Hematopoietic multipotent progenitor cell treated with erythropoietin and hydrocortisone succinate and interleukin-3 and kit ligand, for 8 days (in vitro differentiated cells): ENCODE measurements at regions not wholly inside any gene's neighbourhood (a gene's known extent, or its start where the extent isn't known, plus 50 kb on each side); places are given as distances from the start of the nearest gene placed in this dataset.
A peak's percentile ranks its signal among the peaks of the same experiment; 100 is the strongest.
"Not testable (repeated sequence)": the region's sequence is repeated elsewhere in the genome, so short reads cannot be mapped to it uniquely, and the experiment has no call there.

Experiments
- DNase-seq: peaks from one replicate; pipeline ENCODE4 v3.0.0-alpha.2; 2015

DNA sequence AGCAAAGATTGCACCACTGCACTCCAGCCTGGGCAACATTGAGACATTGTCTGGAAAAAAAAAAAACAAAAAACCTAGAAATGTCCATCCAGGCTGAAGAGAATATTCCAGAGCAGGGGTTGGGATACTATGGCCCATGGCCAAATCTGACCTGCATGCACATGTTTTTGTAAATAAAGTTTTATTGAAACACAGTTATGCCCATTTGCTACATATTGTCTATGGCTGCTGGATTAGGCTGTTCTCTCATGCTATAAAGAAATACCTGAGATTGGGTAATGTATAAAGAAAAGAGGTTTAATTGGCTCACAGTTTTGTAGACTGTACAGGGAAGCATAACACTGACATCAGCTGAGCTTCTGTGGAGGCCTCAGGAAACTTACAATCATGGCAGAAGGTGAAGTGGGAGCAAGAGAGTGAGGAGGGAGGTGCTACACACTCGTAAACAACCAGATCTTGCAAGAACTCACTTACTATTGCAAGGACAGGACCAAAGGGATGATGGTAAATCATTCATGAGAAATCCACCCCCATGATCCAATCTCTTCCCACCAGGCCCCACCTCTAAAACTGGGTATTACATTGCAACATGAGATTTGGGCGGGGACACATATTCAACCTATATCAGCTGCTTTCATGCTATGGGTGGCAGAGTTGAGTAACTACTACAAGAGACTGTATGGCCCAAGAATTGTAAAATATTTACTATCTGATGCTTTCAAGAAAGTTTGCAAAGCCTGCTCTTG is 137.8 kb upstream of the ROPN1B start:
- DNase-seq: not testable (repeated sequence)

GRCh38 chr3:125835562-125835961 is 133.4 kb upstream of the ROPN1B start:
- DNase-seq: not testable (repeated sequence)

GRCh38 chr3:125836011-125836551 is 132.9 kb upstream of the ROPN1B start:
- peak; percentile 12 for DNase-seq

DNA sequence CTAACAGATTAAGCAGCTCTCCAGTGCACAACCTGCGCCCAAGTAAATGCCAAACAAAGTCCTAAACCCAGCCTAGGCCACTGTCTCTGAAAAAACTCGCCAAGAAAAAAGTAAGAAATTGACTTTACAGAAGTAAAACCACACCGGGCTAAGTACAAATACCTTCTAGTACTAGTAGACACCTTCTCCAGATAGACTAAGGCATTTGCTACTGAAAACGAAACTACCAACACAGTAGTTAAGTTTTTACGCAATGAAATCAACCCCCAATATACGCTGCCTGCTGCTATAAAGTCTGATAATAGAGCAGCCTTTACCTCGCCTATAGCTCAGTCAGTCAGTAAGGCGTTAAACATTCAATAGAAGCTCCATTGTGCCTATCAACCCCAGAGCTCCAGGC is 132.2 kb upstream of the ROPN1B start:
- DNase-seq: not testable (repeated sequence)

DNA sequence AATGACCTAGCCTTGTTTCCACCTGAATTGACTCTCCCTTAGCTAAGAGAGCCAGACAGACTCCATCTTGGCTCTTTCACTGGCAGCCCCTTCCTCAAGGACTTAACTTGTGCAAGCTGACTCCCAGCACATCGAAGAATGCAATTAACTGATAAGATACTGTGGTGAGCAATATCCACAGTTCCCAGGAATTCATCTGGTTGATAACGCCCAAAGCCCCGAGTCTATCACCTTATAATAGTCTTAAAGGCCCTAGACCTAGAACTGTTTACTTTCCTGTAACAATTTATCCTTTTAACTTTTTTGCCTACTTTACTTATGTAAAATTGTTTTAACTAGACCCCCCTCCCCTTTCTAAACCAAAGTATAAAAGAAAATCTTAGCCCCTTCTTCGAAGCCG is 130.1 kb upstream of the ROPN1B start:
- DNase-seq: not testable (repeated sequence)

DNA sequence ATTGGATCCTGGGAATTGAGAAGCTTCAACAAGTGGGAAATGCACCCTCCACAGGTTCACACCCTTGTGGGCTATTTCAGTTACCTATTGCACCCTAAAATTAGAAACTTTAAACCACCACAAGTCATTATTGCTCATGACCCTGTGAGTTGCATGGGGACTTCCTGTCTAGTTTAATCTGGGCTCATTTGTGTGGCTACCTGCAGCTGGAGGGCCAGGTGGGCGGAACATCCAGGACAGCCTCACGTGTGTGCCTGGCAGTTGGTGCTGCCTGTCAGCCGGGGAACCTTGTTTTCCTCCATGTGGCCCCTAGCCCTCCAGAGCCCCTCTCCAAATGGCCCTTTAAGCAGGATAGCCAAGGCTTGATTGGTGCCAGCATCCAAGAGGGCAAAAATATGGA is 128.5 kb upstream of the ROPN1B start:
- not testable (repeated sequence) for DNase-seq

GRCh38 chr3:125847966-125848365 is 121.0 kb upstream of the ROPN1B start:
- not testable (repeated sequence) for DNase-seq

- not testable (repeated sequence) for DNase-seq
Measured at GRCh38 chr3:125855006-125855405, 114.0 kb upstream of the ROPN1B start.

DNA sequence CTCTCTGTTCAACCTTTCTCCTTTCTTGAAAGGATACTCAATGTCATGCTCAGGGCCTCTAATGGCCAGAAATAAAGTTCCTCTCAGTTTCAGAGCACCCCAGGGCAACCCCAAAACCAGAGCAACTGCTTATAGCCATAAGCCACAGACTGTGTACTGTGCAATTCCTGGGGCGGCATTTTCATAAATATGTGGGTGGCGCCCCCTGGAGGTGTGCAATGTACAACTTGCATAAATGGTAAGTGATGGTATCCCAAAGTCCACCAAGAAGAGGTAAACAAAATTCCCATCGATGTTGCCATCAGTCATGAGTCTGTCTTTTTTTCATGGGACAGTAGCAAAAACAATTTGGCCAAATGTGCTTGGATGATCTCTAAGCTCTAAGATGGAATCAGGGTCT is 108.4 kb upstream of the ROPN1B start:
- DNase-seq: not testable (repeated sequence)

GRCh38 chr3:125862841-125863254 is 106.1 kb upstream of the ROPN1B start:
- not testable (repeated sequence) for DNase-seq

- not testable (repeated sequence) for DNase-seq
Measured at GRCh38 chr3:125864532-125864931, 104.4 kb upstream of the ROPN1B start.

DNA sequence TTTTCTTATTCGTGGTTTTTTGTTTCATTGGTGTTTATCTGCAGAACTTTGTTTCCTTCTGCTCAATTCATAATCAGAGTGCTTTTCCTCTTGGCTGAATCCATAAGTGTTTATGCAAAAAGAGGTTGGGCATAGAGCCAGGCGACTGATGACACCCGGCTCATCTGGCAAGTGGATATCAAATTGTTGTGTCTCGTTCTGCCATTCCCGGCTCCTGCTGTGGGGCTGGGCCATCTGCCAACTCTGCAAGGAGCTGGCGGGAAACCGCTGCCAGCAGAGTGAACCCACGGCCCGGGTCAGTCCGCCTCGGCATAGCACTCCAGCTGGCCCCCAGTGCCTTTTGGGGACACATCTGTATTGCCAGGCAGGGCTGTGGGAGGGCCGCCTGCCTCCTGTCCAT is 83.0 kb upstream of the ROPN1B start:
- not testable (repeated sequence) for DNase-seq

DNA sequence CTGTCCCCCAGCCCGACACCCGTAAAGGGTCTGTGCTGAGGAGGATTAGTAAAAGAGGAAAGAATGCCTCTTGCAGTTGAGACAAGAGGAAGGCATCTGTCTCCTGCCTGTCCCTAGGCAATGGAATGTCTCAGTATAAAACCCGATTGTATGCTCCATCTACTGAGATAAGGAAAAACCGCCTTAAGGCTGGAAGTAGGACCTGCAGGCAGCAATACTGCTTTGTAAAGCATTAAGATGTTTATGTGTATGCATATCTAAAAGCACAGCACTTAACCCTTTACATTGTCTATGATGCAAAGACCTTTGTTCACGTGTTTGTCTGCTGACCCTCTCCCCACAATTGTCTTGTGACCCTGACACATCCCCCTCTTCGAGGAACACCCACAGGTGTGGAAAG is 69.8 kb upstream of the ROPN1B start:
- not testable (repeated sequence) for DNase-seq

DNA sequence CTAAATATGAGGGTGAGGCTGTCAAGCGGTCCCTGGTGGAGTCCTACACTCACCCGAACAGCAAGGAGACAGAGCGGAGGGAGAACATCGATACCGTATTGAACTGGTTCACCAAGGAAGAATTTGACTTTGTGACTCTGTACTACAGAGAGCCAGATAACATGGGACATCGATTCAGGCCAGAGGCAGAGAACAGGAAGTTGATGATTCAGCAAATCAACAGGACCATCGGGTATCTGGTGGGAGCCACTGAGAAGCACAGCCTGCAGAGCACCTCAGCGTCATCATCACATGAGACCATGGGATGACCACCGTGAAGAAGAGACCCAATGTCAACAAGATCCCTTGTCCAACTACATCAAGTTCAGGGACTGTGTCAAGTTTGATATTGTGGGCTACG is 67.5 kb upstream of the ROPN1B start:
- DNase-seq: not testable (repeated sequence)

DNA sequence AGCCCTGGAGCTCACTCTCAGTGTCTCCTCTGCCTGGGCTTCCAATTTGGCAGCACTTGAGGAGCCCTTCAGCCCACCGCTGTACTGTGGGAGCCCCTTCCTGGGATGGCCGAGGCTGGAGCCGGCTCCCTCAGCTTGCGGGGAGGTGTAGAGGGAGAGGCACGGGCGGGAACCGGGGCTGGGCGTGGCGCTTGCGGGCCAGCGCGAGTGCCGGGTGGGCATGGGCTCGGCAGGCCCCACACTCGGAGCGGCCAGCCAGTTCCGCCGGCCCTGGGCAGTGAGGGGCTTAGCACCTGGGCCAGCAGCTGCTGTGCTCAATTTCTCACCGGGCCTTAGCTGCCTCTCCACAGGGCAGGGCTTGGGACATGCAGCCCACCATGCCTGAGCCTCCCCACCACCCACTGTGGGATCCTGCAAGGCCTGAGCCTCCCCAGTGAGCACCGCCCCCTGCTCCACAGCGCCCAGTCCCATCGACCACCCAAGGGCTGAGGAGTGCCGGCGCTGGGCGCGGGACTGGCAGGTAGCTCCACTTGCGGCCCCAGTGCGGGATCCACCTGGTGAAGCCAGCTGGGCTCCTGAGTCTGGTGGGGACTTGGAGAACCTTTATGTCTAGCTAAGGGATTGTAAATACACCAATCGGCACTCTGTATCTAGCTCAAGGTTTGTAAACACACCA is 65.1 kb upstream of the ROPN1B start:
- DNase-seq: not testable (repeated sequence)

GRCh38 chr3:125907279-125907678 is 61.7 kb upstream of the ROPN1B start:
- DNase-seq: not testable (repeated sequence)

GRCh38 chr3:125910851-125911250 is 58.1 kb upstream of the ROPN1B start:
- not testable (repeated sequence) for DNase-seq

- peak; percentile 12 for DNase-seq
Measured at GRCh38 chr3:125914608-125915436, 54.2 kb upstream of the ROPN1B start.

DNA sequence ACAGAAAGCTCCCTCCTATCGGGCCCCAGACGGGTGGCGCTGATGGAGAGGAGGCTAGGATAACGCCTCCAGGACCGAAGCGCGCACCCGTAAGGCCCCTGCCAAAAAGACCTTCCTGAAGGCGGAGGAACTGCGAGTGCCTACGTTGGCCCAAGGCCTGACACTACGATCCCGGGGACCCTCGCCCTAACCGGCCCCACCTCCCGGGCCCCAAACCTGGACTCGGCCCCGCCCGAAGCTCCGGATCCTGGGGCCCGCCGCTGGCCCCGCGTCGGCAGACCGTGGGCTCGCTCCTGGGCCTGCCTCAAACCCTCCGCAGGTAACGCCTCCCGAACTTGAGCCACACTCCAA is 53.6 kb upstream of the ROPN1B start:
- peak; percentile 12 for DNase-seq

DNA sequence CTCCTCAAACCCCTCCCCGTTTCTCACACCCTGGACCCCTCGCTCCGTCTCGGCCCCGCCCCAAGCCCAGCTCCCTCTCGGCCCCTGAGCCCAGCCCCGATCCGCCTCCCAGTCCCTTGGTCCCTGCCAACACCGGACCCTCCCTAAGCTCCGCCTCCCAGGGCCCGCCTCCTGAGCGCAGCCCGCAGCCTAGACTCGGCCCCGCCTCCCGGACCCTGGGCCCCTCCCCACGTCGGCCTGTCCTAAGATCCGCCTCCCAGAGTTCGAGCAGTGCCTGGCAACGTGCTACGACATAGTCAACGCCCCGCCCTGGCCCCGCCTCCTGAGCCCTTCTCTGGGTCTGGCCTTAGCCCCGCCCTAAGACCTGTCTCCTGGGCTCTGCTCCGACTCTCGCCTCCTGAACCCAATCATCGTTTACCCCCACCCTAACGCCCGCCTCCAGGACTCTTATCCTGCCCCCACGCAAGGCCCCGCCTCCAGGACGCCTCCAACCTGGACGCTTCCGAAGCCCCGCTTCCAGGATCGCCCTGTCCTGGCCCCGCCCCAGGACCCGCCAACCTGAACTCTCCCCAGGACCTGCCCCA is 53.1 kb upstream of the ROPN1B start:
- DNase-seq: peak; percentile 97

- peak; percentile 91 for DNase-seq
Measured at GRCh38 chr3:125916376-125916978, 52.5 kb upstream of the ROPN1B start.

- DNase-seq: peak; percentile 47
Measured at GRCh38 chr3:125917020-125917549, 51.9 kb upstream of the ROPN1B start.
